CD1c-positive myeloid dendritic cell (primary cell): ENCODE measurements at regions not wholly inside any gene's neighbourhood (a gene's known extent, or its start where the extent isn't known, plus 50 kb on each side); places are given as distances from the start of the nearest gene placed in this dataset.
"Not testable (repeated sequence)": the region's sequence is repeated elsewhere in the genome, so short reads cannot be mapped to it uniquely, and the experiment has no call there.

Experiments used
- DNase-seq: peaks from one replicate; pipeline ENCODE4 v3.0.0-alpha.2; 2016; ENCODE audit errors: extremely low spot score

GRCh38 chr6:154921482-154921881 is 73.6 kb upstream of the TIAM2 start:
- peak; percentile 38 for DNase-seq

DNA sequence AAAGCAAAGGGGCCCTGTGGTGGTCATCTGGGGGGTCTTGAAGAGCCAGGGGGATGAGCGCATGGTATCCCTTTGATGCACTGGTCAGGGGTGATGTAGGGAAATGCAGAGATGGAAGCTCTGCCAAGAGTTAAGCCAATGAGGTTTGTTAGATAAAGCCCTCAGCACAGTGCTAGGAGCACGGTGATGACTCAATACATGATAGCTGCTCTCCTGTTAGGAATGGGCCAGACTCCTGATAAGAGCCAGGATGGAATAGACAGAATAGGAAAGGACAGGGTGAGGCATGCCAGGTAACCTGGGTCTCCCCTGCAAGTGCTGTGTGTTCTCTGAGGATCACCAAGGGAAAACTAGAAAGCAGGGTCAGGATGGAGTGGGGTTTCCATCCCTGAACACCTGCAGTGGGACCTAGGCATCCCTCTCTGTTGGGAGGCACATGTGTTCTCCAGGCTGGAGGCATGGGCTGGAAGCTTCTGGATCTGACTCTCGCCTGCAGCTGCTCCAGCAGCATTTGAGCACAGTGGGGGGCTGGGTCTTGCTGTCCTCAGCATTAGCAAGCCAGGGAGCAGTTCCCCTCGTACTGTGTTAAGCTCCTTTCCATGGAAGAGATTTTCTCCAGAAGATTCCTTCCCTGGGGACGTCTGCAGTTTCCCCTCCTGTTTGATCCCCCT is 71.8 kb upstream of the TIAM2 start:
- DNase-seq = no peak

GRCh38 chr6:154925130-154925529 is 70.0 kb upstream of the TIAM2 start:
- no peak for DNase-seq

- no peak for DNase-seq
Observed at GRCh38 chr6:154926366-154926765, 68.7 kb upstream of the TIAM2 start.

DNA sequence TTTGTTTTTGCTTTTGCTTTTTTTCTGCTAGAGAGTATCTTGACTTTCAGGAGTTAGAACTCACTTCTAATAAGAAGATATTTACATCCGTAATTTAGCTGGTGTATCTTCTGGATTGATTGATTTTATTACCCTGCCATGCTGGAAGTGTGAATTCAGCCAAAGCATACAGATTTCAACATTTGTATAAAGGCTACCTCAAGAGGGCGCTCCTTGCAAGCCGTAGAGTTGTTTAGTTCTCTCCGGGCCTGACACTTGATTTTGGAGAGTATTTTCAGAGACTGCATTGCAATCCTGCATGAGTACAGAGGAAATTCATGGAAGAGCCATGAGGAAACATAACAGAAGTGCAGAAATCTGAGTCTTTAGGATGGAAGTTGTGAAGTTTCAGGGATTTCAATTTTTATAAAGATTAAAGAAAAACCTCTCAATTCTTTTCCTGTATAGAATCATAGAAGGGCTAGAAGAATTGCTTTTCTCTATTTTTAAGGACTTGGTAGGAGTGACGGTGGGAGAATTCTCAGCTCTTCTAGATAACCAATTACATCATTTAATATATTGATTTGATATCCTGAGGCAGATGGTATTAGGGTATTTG is 66.7 kb upstream of the TIAM2 start:
- DNase-seq = peak; percentile 74

GRCh38 chr6:154930451-154930851 is 64.7 kb upstream of the TIAM2 start:
- DNase-seq = no peak

GRCh38 chr6:154931711-154932424 is 63.2 kb upstream of the TIAM2 start:
- DNase-seq = no peak

DNA sequence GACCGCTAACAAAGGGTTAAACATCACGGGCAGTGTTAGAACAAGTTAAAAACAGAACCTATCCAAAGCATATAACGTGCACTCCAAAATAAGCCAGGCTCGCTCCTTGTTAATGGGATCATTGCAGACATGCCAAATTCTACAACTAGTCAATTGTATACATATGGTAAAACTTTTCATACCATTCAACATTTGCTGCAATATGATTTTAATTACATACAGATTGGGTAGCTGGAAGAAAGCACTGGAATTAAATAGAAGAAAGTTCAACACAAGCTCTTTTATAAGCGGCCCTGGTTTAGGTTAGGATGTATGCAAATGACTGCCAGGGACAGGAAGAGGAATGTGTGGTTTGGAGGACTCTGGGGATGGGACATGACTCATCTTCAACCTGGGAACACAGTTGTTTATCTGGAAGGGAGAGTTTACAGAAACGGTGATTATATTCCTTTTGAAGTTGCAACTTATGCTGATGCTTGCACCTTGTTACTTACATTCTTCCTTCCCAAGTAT is 62.5 kb upstream of the TIAM2 start:
- no peak for DNase-seq

- no peak for DNase-seq
Observed at GRCh38 chr6:154933181-154933827, 61.8 kb upstream of the TIAM2 start.

- DNase-seq = no peak
Observed at GRCh38 chr6:154937306-154938220, 57.6 kb upstream of the TIAM2 start.

DNA sequence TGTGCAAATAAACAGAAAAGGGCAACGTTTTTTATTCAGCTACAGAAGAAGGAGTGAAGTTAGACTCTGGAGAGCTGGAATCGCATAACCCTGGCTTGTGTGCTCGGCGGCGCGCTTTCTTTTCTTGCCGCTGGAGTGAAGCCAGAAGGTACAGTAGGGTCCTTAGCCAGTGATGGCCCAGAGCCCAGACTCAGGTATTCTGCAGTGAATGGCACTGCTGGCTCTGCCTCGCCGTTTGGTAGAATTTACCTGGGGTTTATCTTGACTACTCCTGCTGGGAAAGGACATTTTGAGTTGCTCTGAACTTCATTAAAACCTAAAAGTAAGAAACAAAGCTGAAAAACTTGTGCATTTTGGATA is 56.9 kb upstream of the TIAM2 start:
- DNase-seq = no peak

GRCh38 chr6:154938727-154939285 is 56.3 kb upstream of the TIAM2 start:
- not testable (repeated sequence) for DNase-seq

DNA sequence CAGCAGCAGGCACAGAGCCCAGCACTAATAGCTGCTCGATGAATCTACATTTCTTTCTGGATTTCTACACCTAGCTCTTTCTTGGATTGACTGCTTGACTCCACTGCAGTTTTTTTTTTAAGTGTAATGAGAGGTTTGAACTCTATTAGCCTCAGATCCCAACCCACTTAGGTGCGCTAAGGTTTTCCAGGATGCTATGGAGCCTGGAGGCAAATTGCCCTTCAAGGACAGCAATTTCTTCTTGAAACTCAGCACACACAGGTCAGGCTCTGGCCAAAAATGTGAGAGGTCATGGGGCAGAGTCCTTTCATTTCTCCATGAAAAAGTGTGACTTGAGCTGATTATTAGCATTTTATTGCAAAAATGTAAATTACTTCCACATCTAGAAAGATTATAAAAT is 52.3 kb upstream of the TIAM2 start:
- no peak for DNase-seq

- no peak for DNase-seq
Observed at GRCh38 chr6:154945271-154945890, 49.7 kb upstream of the TIAM2 start.
